IPS-18c (cell line): ENCODE measurements at regions not wholly inside any gene's neighbourhood (a gene's known extent, or its start where the extent isn't known, plus 50 kb on each side); places are given as distances from the start of the nearest gene placed in this dataset.
A peak's percentile ranks its signal among the peaks of the same experiment; 100 is the strongest.

Source experiments
- H3K4me3 ChIP-seq: 2 replicates; pipeline ENCODE4 v1.7.0; 2013; ENCODE audit warnings: low read depth, mild to moderate bottlenecking, low read length, moderate library complexity; ENCODE audit not compliant: insufficient read depth
- H3K9me3 ChIP-seq: one replicate; pipeline ENCODE4 v1.6.1; 2013; ENCODE audit warnings: mild to moderate bottlenecking, low read length, moderate library complexity; ENCODE audit not compliant: control insufficient read depth, insufficient read depth

DNA sequence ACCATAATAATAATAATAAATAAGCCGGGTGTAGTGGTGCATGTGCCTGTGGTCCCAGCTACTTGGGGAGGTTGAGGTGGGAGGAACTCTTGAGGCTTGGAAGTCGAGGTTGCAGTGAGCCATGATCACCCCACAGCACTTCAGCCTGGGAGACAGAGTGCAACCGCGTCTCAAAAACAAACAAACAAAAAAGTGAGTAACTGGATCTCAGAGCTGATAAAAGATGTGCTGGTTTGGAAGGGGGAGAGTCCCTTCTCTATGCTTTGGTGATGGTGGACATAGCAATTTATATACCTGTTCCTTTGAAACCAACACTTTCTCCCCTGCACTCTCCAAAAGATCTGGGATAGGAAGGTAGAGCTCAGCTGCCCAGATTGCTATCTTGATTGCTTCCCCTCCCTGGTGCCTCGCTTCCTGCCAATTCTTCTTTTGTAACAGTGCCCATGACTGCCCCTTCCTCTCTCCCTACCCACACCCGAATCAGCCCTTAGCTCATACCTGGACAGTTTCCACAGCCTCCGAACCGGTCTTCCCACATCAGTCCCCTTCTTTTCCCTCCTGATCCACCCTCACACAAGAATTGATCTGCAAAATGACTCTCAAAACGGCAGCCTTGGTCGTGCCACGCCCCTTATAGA, 55.1 kb upstream of the UBE2E1 start:
- peak overlapping the region; percentile 16; the same call in 1 of the 2 replicates for H3K4me3 ChIP-seq

GRCh38 chr3:23751212-23751723, 54.5 kb upstream of the UBE2E1 start:
- peak overlapping the region; percentile 16; the same call in 1 of the 2 replicates for H3K4me3 ChIP-seq
- H3K9me3 ChIP-seq, result no peaks in the 10 kb centered on the region

More for the DNA sequence above, 55.1 kb upstream of the UBE2E1 start:
- H3K9me3 ChIP-seq, result no peaks in the 10 kb centered on the region

DNA sequence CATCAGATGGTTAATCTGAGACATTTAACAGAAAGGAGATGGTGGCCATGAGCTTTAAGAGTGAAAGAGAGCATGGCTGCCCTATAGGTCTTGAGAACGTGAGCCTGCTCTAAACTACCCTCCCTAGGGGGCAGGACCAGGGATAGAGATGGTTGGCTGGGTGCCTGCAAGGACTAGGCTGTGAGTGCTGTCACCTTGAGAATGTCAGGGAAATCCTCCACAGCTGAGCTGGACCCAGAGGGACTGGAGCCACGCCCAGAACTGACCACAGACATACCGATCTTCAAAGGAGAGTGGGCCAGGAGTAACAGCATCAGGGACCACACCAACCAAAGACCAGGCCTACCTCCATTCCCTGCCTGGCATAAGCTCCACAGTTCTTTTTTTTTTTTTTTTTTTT, 53.6 kb upstream of the UBE2E1 start:
- no peak overlapping the region for H3K4me3 ChIP-seq
- no peaks in the 10 kb centered on the region for H3K9me3 ChIP-seq

DNA sequence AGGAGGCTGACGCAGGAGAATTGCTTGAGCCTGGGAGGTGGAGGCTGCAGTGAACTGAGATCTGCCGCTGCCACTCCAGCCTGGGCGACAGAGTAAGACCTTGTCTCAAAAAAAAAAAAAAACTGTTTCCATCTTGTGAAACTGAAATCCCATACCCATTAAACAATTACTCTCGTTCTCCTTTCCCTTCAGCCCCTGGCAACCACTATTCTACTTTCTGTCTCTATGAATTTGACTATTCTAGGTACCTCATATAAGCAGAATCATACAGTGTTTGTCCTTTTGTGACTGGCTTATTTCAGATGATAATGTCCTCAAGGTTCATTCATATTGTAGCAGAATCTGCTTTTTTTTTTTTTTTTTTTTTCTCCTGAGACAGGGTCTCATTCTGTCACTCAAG, 51.5 kb upstream of the UBE2E1 start:
- no peak overlapping the region for H3K4me3 ChIP-seq
- no peaks in the 10 kb centered on the region for H3K9me3 ChIP-seq
